HUES64 (cell line): ENCODE measurements at regions not wholly inside any gene's neighbourhood (a gene's known extent, or its start where the extent isn't known, plus 50 kb on each side); places are given as distances from the start of the nearest gene placed in this dataset.
A peak's percentile ranks its signal among the peaks of the same experiment; 100 is the strongest.
"Not testable (repeated sequence)": the region's sequence is repeated elsewhere in the genome, so short reads cannot be mapped to it uniquely, and the experiment has no call there.

Source experiments
- H3K27ac ChIP-seq: 2 replicates; pipeline ENCODE4 v1.7.0; 2013; ENCODE audit warnings: low read depth, low read length, inconsistent platforms
- H3K27me3 ChIP-seq: 2 replicates; pipeline ENCODE4 v1.6.1; 2013; ENCODE audit warnings: mild to moderate bottlenecking, low read length; ENCODE audit not compliant: insufficient read depth
- H3K36me3 ChIP-seq: 2 replicates; pipeline ENCODE4 v1.6.1; 2013; ENCODE audit warnings: mild to moderate bottlenecking, low read length; ENCODE audit not compliant: insufficient read depth
- H3K4me1 ChIP-seq: 2 replicates; pipeline ENCODE4 v1.6.1; 2013; ENCODE audit warnings: mild to moderate bottlenecking, low read length, moderate library complexity; ENCODE audit not compliant: insufficient read depth
- H3K4me3 ChIP-seq: 2 replicates; pipeline ENCODE4 v1.5.1; 2013; ENCODE audit warnings: mild to moderate bottlenecking, low read length, moderate library complexity
- H3K9ac ChIP-seq: 2 replicates; pipeline ENCODE4 v1.6.1; 2013; ENCODE audit warnings: mild to moderate bottlenecking, low read depth, low read length
- H3K9me3 ChIP-seq: 2 replicates; pipeline ENCODE4 v1.6.1; 2013; ENCODE audit warnings: low read depth, low read length; ENCODE audit not compliant: insufficient read depth
- WGBS: fragments of 150-250, 120-280 bp; methylation state at CpG from one replicate; pipeline ENCODE4 v1.1.7; 2013; ENCODE audit warnings: missing lambda C conversion rate; 5-methylcytosine and 5-hydroxymethylcytosine counted together

GRCh38 chr10:81696609-81697388 lies 178.2 kb upstream of the NRG3 start:
- Histone ChIP-seq H3K9me3 (0 out of 2 replicates have a peak, but pooled peaks cover 8% of the 10 kb centered on the region), H3K4me3 (no peak overlapping the region), H3K27ac (no peak overlapping the region), H3K9ac (no peak overlapping the region), H3K4me1 (peaks cover 15% of the 10 kb centered on the region), H3K36me3 (no peaks in the 10 kb centered on the region), H3K27me3 (no peaks in the 10 kb centered on the region)
- 80% methylated on average over 9 of the region's 9 CpGs for WGBS

GRCh38 chr10:81704596-81704995 lies 170.4 kb upstream of the NRG3 start:
- WGBS, result 50% methylated on average over 1 of the region's 1 CpG
- Histone ChIP-seq H3K4me3 (no peak overlapping the region), H3K27me3 (no peaks in the 10 kb centered on the region), H3K9me3 (0 out of 2 replicates have a peak, but pooled peaks cover 3% of the 10 kb centered on the region), H3K4me1 (peaks cover 11% of the 10 kb centered on the region; the same call in 1 of the 2 replicates), H3K27ac (peak overlapping the region; percentile 44; the same call in 1 of the 2 replicates), H3K36me3 (no peaks in the 10 kb centered on the region), H3K9ac (no peak overlapping the region)

GRCh38 chr10:81708416-81708815 lies 166.6 kb upstream of the NRG3 start:
- peaks cover 11% of the 10 kb centered on the region; the same call in 1 of the 2 replicates for H3K4me1 ChIP-seq
- WGBS, result 96% methylated on average over 5 of the region's 5 CpGs
- H3K9me3 ChIP-seq, result no peaks in the 10 kb centered on the region
- no peaks in the 10 kb centered on the region for H3K27me3 ChIP-seq
- H3K9ac ChIP-seq, result no peak overlapping the region
- H3K27ac ChIP-seq, result no peak overlapping the region
- no peaks in the 10 kb centered on the region for H3K36me3 ChIP-seq
- no peak overlapping the region for H3K4me3 ChIP-seq

GRCh38 chr10:81708929-81709328 lies 166.1 kb upstream of the NRG3 start:
- H3K4me3 ChIP-seq, result no peak overlapping the region
- no peaks in the 10 kb centered on the region for H3K27me3 ChIP-seq
- WGBS, result 84% methylated on average over 2 of the region's 2 CpGs
- no peak overlapping the region for H3K9ac ChIP-seq
- no peak overlapping the region for H3K27ac ChIP-seq
- H3K9me3 ChIP-seq, result no peaks in the 10 kb centered on the region
- H3K36me3 ChIP-seq, result no peaks in the 10 kb centered on the region
- H3K4me1 ChIP-seq, result peaks cover 9% of the 10 kb centered on the region; the same call in 1 of the 2 replicates

GRCh38 chr10:81722399-81722798 lies 152.6 kb upstream of the NRG3 start:
- no CpG with 5 or more reads among the region's 1 CpG for WGBS
- H3K9me3 ChIP-seq, result peaks cover 10% of the 10 kb centered on the region
- no peak overlapping the region for H3K4me3 ChIP-seq
- no peak overlapping the region for H3K9ac ChIP-seq
- no peaks in the 10 kb centered on the region for H3K36me3 ChIP-seq
- H3K4me1 ChIP-seq, result peaks cover 2% of the 10 kb centered on the region; the same call in 1 of the 2 replicates
- no peak overlapping the region for H3K27ac ChIP-seq
- no peaks in the 10 kb centered on the region for H3K27me3 ChIP-seq

GRCh38 chr10:81724431-81724830 lies 150.6 kb upstream of the NRG3 start:
- H3K9ac ChIP-seq, result no peak overlapping the region

GRCh38 chr10:81725851-81726250 lies 149.1 kb upstream of the NRG3 start:
- 85% methylated on average over 1 of the region's 1 CpG for WGBS
- H3K27ac ChIP-seq, result no peak overlapping the region
- peaks cover 10% of the 10 kb centered on the region for H3K9me3 ChIP-seq
- H3K36me3 ChIP-seq, result no peaks in the 10 kb centered on the region
- no peaks in the 10 kb centered on the region for H3K27me3 ChIP-seq
- H3K4me3 ChIP-seq, result no peak overlapping the region
- H3K9ac ChIP-seq, result no peak overlapping the region
- H3K4me1 ChIP-seq, result peaks cover 23% of the 10 kb centered on the region; the same call in 1 of the 2 replicates

More at GRCh38 chr10:81724431-81724830, 150.6 kb upstream of the NRG3 start:
- Histone ChIP-seq H3K36me3 (no peaks in the 10 kb centered on the region), H3K4me3 (no peak overlapping the region), H3K27me3 (no peaks in the 10 kb centered on the region), H3K4me1 (peaks cover 22% of the 10 kb centered on the region; the same call in 1 of the 2 replicates), H3K9me3 (peaks cover 10% of the 10 kb centered on the region), H3K27ac (no peak overlapping the region)

GRCh38 chr10:81728692-81729091 lies 146.3 kb upstream of the NRG3 start:
- 32% methylated on average over 1 of the region's 1 CpG for WGBS
- no peak overlapping the region; the same call in 1 of the 2 replicates for H3K4me3 ChIP-seq
- H3K36me3 ChIP-seq, result no peaks in the 10 kb centered on the region
- H3K4me1 ChIP-seq, result peaks cover 23% of the 10 kb centered on the region; the same call in 1 of the 2 replicates
- peaks cover 10% of the 10 kb centered on the region for H3K9me3 ChIP-seq
- H3K9ac ChIP-seq, result no peak overlapping the region
- no peaks in the 10 kb centered on the region for H3K27me3 ChIP-seq
- no peak overlapping the region; the same call in 1 of the 2 replicates for H3K27ac ChIP-seq

- Histone ChIP-seq H3K9me3 (peaks cover 15% of the 10 kb centered on the region), H3K27me3 (no peaks in the 10 kb centered on the region), H3K36me3 (no peaks in the 10 kb centered on the region), H3K4me3 (no peak overlapping the region), H3K4me1 (peaks cover 23% of the 10 kb centered on the region; the same call in 1 of the 2 replicates), H3K27ac (no peak overlapping the region), H3K9ac (no peak overlapping the region)
- WGBS, result no CpG with 5 or more reads among the region's 1 CpG
Observed at GRCh38 chr10:81730891-81731290, 144.1 kb upstream of the NRG3 start.

GRCh38 chr10:81733542-81733941 lies 141.5 kb upstream of the NRG3 start:
- WGBS, result 89% methylated on average over 1 of the region's 1 CpG
- H3K36me3 ChIP-seq, result no peaks in the 10 kb centered on the region
- peaks cover 10% of the 10 kb centered on the region; the same call in 1 of the 2 replicates for H3K4me1 ChIP-seq
- no peak overlapping the region for H3K27ac ChIP-seq
- peaks cover 15% of the 10 kb centered on the region for H3K9me3 ChIP-seq
- H3K4me3 ChIP-seq, result no peak overlapping the region
- no peak overlapping the region for H3K9ac ChIP-seq
- no peaks in the 10 kb centered on the region for H3K27me3 ChIP-seq

GRCh38 chr10:81735167-81735566 lies 139.8 kb upstream of the NRG3 start:
- H3K27me3 ChIP-seq, H3K9ac ChIP-seq, H3K4me3 ChIP-seq, H3K4me1 ChIP-seq, H3K36me3 ChIP-seq, H3K27ac ChIP-seq: not testable (repeated sequence)
- H3K9me3 ChIP-seq, result peaks cover 15% of the 10 kb centered on the region
- 88% methylated on average over 9 of the region's 9 CpGs for WGBS
